C4-2B (cell line): ENCODE measurements at regions not wholly inside any gene's neighbourhood (a gene's known extent, or its start where the extent isn't known, plus 50 kb on each side); places are given as distances from the start of the nearest gene placed in this dataset.
A peak's percentile ranks its signal among the peaks of the same experiment; 100 is the strongest.

ENCODE experiments used
- H3K27ac ChIP-seq: fragments of 450-650 bp; 2 replicates; pipeline ENCODE4 v1.5.1; 2017
- ZFX ChIP-seq: fragments of 450-650 bp; IDR thresholded peaks from 2 replicates; pipeline ENCODE4 v1.6.1; 2017
- TF ChIP-seq, protein P1 (sequence below): fragments of 450-650 bp; conservative IDR thresholded peaks from 2 replicates; pipeline ENCODE4 v1.5.1; 2017; ENCODE audit warnings: mild to moderate bottlenecking

DNA sequence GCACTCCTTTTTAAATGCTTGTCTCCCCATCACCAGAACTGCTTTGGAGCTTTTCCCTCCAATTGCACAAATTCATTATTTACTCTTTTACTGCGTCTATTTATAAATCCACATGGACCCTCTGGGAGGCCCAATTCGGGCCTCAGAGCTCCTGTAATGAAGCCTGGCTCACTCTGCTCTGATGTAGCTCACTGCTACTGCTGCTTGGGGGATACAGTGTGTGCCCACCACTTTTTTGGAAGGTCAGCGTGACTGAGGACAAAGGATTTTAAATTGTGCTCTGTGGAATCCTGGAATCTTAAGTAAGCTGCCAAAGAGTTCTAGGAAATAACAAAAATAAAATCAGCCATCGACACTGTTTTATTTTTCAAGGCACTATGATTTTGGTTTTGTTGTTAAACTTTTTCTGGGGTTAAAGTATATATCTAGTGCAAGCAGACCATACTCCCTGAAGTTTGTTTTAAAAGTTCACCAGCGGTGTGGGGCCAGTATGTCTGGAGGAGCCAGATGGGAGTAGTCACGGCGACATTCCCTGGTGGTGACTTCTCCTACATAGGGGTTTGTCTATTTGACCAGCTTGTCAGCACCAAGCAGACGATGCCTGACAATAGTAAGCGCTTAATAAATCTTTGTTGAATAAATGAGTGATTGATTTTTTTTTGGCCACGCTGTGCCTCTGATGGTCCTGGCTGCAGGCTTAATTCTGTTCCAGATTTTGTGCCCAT, 142.8 kb downstream of the TMEM38B start:
- H3K27ac ChIP-seq: no peak overlapping the region
- no peak for TF ChIP-seq ZFX
- TF ChIP-seq, protein P1, sequence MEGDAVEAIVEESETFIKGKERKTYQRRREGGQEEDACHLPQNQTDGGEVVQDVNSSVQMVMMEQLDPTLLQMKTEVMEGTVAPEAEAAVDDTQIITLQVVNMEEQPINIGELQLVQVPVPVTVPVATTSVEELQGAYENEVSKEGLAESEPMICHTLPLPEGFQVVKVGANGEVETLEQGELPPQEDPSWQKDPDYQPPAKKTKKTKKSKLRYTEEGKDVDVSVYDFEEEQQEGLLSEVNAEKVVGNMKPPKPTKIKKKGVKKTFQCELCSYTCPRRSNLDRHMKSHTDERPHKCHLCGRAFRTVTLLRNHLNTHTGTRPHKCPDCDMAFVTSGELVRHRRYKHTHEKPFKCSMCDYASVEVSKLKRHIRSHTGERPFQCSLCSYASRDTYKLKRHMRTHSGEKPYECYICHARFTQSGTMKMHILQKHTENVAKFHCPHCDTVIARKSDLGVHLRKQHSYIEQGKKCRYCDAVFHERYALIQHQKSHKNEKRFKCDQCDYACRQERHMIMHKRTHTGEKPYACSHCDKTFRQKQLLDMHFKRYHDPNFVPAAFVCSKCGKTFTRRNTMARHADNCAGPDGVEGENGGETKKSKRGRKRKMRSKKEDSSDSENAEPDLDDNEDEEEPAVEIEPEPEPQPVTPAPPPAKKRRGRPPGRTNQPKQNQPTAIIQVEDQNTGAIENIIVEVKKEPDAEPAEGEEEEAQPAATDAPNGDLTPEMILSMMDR: no peak

DNA sequence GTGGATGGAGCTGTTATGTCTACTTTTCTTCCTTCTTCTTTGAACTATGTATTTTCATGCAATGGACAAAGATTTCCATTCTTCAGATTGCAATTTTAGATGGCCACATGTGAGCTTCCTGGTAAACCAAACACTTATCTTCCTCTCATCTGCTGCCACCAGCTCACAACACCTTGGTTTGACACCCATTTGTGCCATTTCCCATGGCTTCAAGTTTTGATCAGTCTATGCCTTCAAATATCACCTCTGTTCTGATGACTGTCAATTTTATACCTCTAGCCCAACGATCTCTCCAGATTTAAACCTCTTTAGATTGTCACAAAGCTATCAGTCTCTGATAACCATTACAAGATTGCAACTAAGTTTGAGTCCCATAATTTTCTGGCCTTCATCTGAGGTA, 147.2 kb downstream of the TMEM38B start:
- no peak overlapping the region for H3K27ac ChIP-seq
- TF ChIP-seq, protein P1: no peak
- no peak for TF ChIP-seq ZFX

DNA sequence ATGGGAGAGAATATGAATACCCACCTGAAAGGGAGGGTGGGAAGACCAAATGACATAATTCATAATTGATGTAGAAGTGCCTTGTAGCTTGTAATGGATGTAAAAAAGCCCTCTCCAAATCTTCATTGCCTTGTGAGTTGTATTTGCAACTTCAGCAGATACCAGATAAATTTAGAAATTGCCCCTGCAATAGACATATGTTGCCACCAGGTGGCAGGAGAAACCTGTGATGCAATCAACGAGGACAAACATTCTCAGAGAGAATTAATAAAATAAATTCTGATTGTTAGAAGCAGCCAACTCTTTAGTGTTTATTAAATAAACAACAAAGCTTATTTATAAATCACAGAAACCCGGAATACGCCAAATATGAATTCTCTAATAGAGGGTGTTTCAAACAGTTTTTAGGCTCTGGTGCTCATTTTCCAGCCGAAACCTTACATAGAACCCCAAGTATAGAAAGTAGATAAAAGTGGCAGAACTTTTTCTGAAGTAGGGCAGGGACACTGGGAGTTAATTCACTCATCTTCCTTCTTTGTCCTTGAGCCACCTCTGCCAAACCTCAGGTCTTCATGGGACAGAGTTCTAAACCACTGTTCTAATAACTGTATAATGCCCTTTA, 147.8 kb downstream of the TMEM38B start:
- TF ChIP-seq, protein P1: peak; percentile 95
- TF ChIP-seq ZFX: no peak
- no peak overlapping the region for H3K27ac ChIP-seq

DNA sequence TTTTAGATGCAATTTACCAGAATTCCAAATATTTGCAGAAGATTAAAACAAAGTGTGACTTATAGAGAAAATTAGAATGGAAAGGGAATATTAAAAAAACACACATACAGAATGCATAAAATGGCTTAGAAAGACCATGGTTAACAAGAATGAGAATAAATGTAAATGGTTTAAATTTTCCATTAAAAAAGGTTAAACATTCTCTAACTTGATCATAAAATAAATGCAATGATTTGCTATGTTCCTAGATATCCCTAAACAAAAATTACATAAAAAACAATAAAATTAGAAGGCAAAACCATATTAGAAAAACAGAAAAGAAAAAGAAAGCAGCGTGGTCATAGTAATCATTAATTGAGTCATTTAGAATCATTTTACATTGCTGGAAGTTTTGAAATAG, 152.5 kb downstream of the TMEM38B start:
- no peak overlapping the region for H3K27ac ChIP-seq
- TF ChIP-seq, protein P1: no peak
- no peak for TF ChIP-seq ZFX

DNA sequence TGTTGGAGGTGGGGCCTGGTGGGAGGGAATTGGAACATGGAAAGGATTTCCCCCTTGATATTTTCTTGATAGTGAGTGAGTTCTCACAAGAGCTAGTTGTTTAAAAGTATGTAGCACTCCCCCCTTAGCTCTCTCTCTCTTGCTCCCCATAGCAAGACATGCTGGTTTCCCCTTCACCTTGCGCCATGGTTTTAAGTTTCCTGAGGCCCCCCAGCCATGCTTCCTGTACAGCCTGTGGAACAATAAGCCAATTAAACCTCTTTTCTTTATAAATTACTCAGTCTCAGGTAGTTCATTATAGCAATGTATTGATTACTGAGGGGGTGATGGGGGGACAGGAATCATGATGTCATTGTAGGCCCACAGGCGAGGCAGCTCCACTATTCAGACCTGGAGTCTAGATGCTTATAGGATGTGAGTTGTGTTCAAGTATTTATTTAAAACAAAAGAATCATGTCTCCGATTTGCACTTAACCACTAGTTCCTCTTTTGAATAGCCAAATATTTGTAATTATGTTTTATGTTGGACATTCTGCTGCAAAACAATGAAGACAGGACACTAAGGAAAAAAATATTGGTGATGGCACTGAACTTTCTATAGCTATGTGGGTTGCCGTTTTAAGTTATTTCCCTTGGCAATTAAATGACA, 156.6 kb downstream of the TMEM38B start:
- H3K27ac ChIP-seq: no peak overlapping the region
- no peak for TF ChIP-seq ZFX
- TF ChIP-seq, protein P1: no peak

DNA sequence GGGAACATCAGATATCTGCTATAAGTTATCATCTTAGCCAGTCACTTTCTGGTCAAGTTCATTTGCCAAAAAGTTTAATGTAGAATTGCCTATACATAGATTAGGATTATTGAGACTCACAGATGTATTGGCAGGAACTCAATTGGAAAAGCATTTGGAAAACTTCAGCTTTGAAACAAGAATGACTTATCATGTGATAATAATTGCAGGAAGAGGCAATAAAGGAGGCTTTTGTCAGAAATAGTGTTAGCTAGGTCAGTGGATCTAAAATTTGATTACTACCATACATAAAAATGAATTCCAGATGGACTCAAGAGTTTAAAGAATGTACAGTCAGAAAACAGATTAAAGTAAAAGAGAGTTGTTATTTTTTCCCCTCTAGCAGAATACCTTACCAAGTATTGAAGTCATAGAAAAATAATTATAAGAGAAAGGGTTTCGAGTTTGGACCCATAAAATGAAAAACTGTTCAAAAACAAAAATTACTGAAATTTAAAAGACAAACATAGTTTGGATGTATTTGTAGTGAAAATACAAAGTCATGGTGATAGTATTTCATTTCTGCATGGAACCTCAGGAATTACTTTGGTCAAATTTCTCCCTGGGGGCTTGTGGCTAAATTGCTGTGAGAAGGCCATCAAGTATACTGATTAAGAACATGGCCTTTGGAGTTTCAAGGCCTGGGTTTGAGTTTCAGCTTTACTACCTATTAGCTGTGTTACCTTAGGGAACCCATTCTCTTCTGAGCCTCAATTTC, 159.9 kb downstream of the TMEM38B start:
- no peak overlapping the region for H3K27ac ChIP-seq
- TF ChIP-seq ZFX: no peak
- TF ChIP-seq, protein P1: no peak
